ENCODE measurements at regions not wholly inside any gene's neighbourhood (a gene's known extent, or its start where the extent isn't known, plus 50 kb on each side); places are given as distances from the start of the nearest gene placed in this dataset.
A peak's percentile ranks its signal among the peaks of the same experiment; 100 is the strongest.

GRCh38 chr15:72923289-72923688 lies 129.0 kb upstream of the NEO1 start:
- no peak for FAIRE-seq
- no peak for DNase-seq (ENCODE audit: low spot score)

- FAIRE-seq = no peak
Measured at GRCh38 chr15:72920551-72920950, 131.7 kb upstream of the NEO1 start.

DNA sequence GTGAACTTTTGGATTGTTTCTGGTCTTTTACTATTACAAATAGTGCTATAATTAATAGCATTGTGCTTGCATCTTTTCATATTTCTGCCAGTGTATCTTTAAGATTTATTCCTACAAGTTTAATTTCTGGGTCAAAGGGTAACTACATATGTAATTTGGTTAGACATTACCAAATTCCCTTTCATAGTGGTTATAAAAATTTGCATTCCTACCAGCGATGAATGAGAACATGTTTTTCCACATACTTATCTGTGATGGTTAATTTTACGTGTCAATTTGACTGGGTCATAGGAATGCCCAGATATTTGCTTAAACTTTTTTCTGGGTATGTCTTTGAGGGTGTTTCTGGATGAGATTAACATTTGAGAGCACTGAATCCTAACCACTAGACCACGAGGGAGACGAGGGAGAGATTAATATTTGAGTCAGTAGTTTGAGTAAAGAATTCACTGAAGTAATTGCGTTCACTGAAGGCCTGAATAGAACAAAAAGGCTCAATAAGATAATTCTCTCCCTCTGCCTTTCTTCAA lies 132.3 kb upstream of the NEO1 start:
- FAIRE-seq (peak; percentile 39), DNase-seq (ENCODE audit: low spot score) (no peak)

More at GRCh38 chr15:72920551-72920950, 131.7 kb upstream of the NEO1 start:
- DNase-seq (ENCODE audit: low spot score) = no peak

DNA sequence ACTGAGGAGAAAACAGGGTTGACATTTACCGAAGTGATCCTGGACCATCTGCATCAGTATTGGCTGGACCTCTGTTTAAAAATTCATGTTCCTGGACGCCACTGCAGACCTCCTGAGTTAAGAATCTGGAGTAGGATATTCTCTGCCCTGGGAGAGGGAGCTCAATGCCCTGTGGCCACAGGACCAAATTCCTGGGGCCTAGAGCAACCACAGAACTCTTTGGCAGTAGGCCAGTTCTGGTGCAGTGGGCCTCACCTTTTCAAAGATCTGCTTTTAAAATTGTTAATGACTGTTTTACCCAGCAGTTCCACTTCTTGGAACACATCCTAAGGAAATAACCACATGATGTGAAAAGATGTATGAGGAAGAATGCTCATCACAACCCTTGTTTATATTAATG lies 133.3 kb upstream of the ADPGK start:
- FAIRE-seq = peak; percentile 45

DNA sequence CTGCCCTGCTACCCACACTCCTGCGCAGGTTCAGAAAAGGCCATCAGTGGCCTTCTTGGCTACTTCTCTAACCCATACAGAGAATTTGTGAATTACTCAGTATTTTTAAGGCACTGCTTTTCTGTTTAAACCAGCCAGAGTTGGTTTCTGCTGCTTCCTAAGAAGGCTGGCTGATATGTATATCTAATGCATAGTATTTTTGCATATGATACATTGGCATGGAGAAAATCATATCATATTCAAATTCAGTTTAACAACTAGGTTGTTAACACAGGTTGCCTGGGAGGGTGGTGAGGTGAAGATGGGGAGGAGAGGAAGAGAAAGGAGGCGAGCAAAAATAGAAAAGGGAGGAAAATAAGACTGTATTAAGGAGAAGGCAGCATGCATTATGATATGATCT lies 132.8 kb upstream of the ADPGK start:
- FAIRE-seq (no peak), DNase-seq (ENCODE audit: low spot score) (no peak)

More for the DNA sequence above, 133.3 kb upstream of the ADPGK start:
- DNase-seq (ENCODE audit: low spot score) = no peak

DNA sequence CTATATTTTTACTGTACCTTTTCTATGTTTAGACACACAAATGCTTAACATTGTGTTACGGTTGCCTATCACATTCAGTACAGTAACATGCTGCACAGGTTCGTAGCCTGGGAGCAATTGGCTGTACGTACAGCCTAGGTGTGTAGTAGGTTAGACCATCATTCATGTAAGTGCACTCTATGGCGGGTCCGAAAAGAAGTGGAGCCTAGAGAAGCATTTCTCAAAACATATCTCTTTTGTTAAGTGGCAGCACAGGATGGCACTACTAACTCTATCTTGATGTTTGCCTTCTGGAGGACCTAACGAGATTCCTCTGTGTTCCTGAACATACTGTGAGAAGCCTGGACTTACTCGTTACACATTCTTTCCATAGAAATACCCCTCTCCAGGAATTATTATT lies 132.3 kb upstream of the ADPGK start:
- FAIRE-seq (no peak), DNase-seq (ENCODE audit: low spot score) (no peak)

GRCh38 chr15:72912996-72913395 lies 129.4 kb upstream of the ADPGK start:
- FAIRE-seq (no peak), DNase-seq (ENCODE audit: low spot score) (no peak)

DNA sequence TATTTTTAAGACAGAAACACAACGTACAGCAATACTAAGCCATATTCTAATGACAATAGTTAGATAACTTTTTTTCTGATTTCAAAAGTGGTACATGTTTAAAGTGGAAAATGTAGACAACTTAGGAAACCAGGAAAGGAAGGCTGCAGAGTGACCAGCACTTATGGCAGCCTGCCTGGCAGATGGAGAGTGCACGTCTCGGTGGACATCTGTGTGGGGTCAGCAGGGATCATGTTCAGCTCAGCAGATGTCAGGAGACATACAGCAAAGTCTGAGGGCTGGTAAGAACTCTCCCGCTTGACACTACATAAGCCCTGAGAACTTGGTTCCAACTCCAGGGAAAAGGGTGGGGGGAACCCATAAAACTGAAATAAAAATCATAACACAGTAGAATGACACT lies 128.6 kb upstream of the ADPGK start:
- DNase-seq (ENCODE audit: low spot score) (no peak), FAIRE-seq (no peak)

GRCh38 chr15:72911626-72912025 lies 128.1 kb upstream of the ADPGK start:
- DNase-seq (ENCODE audit: low spot score) (no peak), FAIRE-seq (no peak)

GRCh38 chr15:72908713-72909112 lies 125.2 kb upstream of the ADPGK start:
- DNase-seq (ENCODE audit: low spot score) (no peak), FAIRE-seq (no peak)

DNA sequence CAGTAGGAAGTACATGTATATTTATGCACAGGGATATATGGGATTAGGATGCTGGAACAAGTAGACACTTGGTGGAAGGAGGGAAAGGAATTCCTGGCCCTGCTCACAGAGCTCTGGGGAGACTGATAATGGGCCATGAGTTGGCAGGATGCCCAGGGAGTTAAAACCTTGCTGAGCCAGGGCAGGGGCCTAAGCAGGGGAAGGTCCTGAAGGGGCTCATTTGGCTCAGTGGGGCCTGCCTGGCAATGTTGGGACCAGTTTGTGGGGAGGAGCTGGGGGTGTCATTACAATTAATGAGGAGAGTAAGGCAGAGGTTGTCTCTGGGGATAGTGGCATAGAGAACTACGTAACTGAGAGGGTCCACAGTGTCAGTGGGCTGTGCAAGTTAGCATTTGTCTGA lies 124.2 kb upstream of the ADPGK start:
- no peak for FAIRE-seq
- no peak for DNase-seq (ENCODE audit: low spot score)

DNA sequence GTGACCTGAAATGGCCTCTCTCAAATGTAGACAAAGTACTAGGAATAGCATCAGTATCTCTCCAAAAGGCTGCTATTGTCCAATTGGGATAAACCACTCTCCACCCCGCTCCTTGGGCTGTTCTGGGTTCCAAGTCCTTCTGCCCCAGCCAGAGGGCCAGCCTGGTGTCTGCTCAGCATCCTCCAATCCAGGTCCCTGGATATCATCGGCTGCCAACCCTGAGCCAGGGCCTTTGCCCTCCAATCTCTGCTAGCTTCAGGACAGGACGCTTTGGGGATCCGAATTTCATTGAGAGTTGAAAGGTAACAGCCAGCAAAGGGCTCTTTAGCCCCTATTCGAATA lies 119.3 kb upstream of the ADPGK start:
- DNase-seq (ENCODE audit: low spot score) = no peak
- FAIRE-seq = no peak

GRCh38 chr15:72902245-72902918 lies 118.8 kb upstream of the ADPGK start:
- FAIRE-seq = no peak

GRCh38 chr15:72892986-72893385 lies 109.4 kb upstream of the ADPGK start:
- FAIRE-seq (no peak), DNase-seq (ENCODE audit: low spot score) (no peak)

More at GRCh38 chr15:72902245-72902918, 118.8 kb upstream of the ADPGK start:
- no peak for DNase-seq (ENCODE audit: low spot score)

- DNase-seq (ENCODE audit: low spot score) (no peak), FAIRE-seq (no peak)
Measured at GRCh38 chr15:72890043-72890442, 106.5 kb upstream of the ADPGK start.

DNA sequence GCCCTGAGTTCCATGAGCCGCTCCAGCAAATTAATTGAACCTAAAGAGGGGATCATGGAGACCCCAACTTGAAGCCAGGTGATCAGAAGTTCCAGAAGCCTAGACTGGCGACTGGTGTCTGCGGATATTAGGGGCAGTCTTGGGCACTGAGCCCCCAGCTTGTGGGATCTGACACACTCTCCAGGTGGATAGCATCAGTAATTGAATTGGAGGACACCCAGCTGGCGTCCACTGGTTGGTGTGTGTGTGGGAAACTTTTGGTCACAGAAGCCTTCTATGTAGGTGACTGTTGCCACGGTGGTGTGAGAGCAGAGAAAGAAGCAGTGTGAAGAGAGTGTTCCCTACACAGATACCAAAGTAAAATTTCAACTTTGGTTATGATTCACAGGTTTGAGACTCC lies 106.0 kb upstream of the ADPGK start:
- DNase-seq (ENCODE audit: low spot score) (no peak), FAIRE-seq (no peak)

DNA sequence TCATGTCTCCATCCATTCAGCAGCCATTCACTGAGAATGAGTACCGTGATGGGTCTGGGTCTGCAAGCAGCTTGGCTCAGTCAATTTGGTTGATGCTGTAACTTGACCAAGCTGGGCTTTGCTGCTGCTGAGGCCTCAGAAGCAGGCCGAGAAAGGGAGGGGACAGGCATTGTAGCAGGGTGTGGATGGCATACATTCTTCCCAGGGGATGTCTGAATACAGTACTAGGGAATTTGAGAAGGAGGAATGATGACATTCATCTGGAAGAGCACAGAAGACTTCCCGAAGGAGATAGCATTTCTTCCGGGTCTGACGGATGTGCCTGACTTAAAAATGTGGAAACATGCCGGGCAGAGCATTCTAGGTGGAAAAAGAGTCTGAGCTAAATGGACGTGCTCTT lies 105.3 kb upstream of the ADPGK start:
- FAIRE-seq = no peak
- no peak for DNase-seq (ENCODE audit: low spot score)

- DNase-seq (ENCODE audit: low spot score) (no peak), FAIRE-seq (no peak)
Measured at GRCh38 chr15:72888211-72888610, 104.7 kb upstream of the ADPGK start.

GRCh38 chr15:72887376-72887775 lies 103.8 kb upstream of the ADPGK start:
- no peak for DNase-seq (ENCODE audit: low spot score)
- no peak for FAIRE-seq

- no peak for DNase-seq (ENCODE audit: low spot score)
- no peak for FAIRE-seq
Measured at GRCh38 chr15:72884311-72884710, 100.8 kb upstream of the ADPGK start.

DNA sequence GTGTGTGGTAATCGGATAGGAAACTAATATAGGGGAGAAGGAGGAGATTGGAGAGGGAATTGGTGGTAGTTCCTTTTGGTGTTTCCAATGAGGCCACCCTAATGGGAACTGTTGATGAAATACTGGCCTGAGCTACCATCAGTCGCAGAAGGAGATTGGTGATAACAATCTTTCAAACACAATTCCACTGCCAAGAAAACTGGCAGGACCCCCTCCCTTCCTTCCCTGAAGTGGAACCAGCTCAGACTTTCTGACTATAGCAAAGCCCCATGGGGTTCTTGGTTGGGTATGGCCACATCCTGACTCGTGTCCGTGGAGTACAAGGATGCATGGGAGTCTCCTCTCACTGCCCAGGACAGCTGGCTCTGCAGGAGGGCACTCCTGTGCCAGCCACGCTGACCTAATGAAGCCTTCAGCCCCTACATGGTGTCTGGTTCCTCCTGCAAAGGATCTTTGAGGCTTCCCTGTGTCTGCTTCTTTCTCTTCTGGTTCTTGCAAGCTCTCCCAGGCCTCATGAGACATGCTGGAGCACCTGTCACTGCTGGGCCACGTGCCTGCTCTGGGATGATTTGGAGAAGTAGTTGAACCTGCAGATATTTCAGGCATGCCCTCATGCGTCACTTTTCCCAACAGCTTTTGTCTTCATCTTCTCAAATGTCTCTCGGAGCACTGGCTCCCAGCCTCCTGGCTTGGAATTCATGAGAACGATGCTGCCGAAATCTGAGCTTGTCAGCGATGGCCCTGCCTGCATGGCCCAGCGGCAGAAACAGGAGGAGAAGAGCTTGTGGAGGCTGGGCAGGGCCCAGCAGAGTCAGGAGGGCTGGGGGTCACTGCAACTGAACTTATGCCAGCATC lies 90.0 kb upstream of the ADPGK start:
- DNase-seq (ENCODE audit: low spot score) (no peak), FAIRE-seq (no peak)

DNA sequence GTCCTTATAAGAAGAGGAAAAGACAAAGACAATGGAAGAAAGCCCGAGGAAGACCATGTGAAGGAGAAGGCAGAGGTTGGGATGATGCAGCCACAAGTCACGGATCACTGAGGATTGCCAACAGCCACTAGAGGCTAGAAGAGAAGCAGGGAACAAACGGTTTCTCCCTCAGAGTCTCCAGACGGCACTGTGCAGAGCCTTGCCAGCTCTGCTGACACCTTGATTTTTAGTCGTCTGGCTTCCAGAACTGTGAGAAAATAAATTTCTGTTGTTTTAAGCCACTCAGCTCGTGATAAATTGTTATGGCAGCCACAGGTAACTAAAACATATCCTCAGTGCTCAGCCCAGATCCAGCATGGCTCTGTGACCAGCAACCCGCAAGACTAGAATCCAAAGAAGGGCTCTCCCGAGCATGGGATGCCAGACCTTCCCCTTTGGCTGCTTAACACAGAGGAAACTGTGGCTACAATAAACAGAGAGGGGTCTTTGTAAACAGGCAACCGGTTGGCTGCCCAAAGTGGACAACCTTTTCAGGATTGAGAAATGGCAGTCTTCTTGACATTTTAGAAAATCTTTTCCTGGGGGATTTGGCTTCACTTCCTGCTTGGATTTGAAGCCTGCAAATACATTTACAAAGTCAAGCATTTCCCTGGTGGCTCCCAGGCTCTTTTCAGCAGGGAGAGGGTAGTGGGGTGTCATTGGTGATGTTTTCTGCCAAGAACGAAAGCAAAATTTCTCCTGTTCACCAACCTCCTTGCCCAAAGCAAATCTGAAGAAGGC lies 88.7 kb upstream of the ADPGK start:
- no peak for FAIRE-seq
- no peak for DNase-seq (ENCODE audit: low spot score)

Measured in RCC 7860 (cell line).